Stimulated activated CD4-positive, alpha-beta T cell treated with anti-CD3 and anti-CD28 coated beads, Interleukin-12 subunit alpha, Interleukin-12 subunit beta, amount 100 ng/mL, for 4 hours (primary cell): ENCODE measurements at regions not wholly inside any gene's neighbourhood (a gene's known extent, or its start where the extent isn't known, plus 50 kb on each side); places are given as distances from the start of the nearest gene placed in this dataset.

ENCODE experiments used
- DNase-seq: peaks from one replicate; pipeline ENCODE4 v3.0.0-alpha.2; 2020

GRCh38 chr20:24048024-24048611 is 59.5 kb upstream of the GGTLC1 start:
- no peak for DNase-seq

GRCh38 chr20:24046888-24047287 is 58.3 kb upstream of the GGTLC1 start:
- no peak for DNase-seq

GRCh38 chr20:24045621-24046318 is 57.2 kb upstream of the GGTLC1 start:
- no peak for DNase-seq

- DNase-seq: no peak
Observed at GRCh38 chr20:24043294-24043693, 54.7 kb upstream of the GGTLC1 start.

GRCh38 chr20:24042646-24043045 is 54.1 kb upstream of the GGTLC1 start:
- DNase-seq: no peak

GRCh38 chr20:24040896-24041459 is 52.4 kb upstream of the GGTLC1 start:
- no peak for DNase-seq

- DNase-seq: no peak
Observed at GRCh38 chr20:24039196-24039595, 50.6 kb upstream of the GGTLC1 start.
